ENCODE measurements at regions not wholly inside any gene's neighbourhood (a gene's known extent, or its start where the extent isn't known, plus 50 kb on each side); places are given as distances from the start of the nearest gene placed in this dataset.

GRCh38 chr5:104352954-104353353 lies 790.4 kb upstream of the NUDT12 start:
- H3K9ac ChIP-seq (ENCODE audit: low read depth in 1 of 2, low read length in 2 of 2): no peak overlapping the region
- no peak for DNase-seq (ENCODE audit: low spot score)
- no peaks in the 10 kb centered on the region for H3K36me3 ChIP-seq (ENCODE audit: control insufficient read depth in 4 of 4, insufficient read depth in 3 of 4, low read depth in 1 of 4, low read length in 3 of 4)
- WGBS: 82% methylated on average over 1 of the region's 1 CpG
- no peak overlapping the region for H3K27ac ChIP-seq (ENCODE audit: low read depth in 1 of 2, low read length in 2 of 2)
- TF ChIP-seq, protein P1, sequence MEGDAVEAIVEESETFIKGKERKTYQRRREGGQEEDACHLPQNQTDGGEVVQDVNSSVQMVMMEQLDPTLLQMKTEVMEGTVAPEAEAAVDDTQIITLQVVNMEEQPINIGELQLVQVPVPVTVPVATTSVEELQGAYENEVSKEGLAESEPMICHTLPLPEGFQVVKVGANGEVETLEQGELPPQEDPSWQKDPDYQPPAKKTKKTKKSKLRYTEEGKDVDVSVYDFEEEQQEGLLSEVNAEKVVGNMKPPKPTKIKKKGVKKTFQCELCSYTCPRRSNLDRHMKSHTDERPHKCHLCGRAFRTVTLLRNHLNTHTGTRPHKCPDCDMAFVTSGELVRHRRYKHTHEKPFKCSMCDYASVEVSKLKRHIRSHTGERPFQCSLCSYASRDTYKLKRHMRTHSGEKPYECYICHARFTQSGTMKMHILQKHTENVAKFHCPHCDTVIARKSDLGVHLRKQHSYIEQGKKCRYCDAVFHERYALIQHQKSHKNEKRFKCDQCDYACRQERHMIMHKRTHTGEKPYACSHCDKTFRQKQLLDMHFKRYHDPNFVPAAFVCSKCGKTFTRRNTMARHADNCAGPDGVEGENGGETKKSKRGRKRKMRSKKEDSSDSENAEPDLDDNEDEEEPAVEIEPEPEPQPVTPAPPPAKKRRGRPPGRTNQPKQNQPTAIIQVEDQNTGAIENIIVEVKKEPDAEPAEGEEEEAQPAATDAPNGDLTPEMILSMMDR (IDR thresholded peaks at IDR 0.05; ENCODE audit: low read depth, low read length, missing input control): no peak
- TF ChIP-seq, protein P2, sequence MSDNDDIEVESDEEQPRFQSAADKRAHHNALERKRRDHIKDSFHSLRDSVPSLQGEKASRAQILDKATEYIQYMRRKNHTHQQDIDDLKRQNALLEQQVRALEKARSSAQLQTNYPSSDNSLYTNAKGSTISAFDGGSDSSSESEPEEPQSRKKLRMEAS (IDR thresholded peaks at IDR 0.05): no peak
- TF ChIP-seq TAF1 (conservative IDR thresholded peaks at IDR 0.05) (no peak), GABPA (IDR thresholded peaks at IDR 0.05 in 1 of 2, conservative IDR thresholded peaks at IDR 0.05 in 1 of 2) (no peak), YY1 (IDR thresholded peaks at IDR 0.05) (no peak), SP1 (IDR thresholded peaks at IDR 0.05) (no peak), FOXA1 (IDR thresholded peaks at IDR 0.05) (no peak), EGR1 (IDR thresholded peaks at IDR 0.05; ENCODE audit: low read depth in 2 of 2) (no peak), REST (IDR thresholded peaks at IDR 0.05) (no peak), NR2F2 (IDR thresholded peaks at IDR 0.05) (no peak), RAD21 (IDR thresholded peaks at IDR 0.05) (no peak), FOXA2 (IDR thresholded peaks at IDR 0.05) (no peak)
- TF ChIP-seq, protein P3, sequence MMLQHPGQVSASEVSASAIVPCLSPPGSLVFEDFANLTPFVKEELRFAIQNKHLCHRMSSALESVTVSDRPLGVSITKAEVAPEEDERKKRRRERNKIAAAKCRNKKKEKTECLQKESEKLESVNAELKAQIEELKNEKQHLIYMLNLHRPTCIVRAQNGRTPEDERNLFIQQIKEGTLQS (IDR thresholded peaks at IDR 0.05): no peak
- H3K4me1 ChIP-seq (ENCODE audit: control insufficient read depth in 4 of 4, insufficient read depth in 4 of 4, low read length in 3 of 4): no peaks in the 10 kb centered on the region
- H3K4me3 ChIP-seq (ENCODE audit: low read depth in 1 of 3, low read length in 3 of 3): no peak overlapping the region
- no peaks in the 10 kb centered on the region for H3K27me3 ChIP-seq (ENCODE audit: control insufficient read depth in 4 of 4, insufficient read depth in 4 of 4, low read length in 3 of 4)
- no peaks in the 10 kb centered on the region for H3K9me3 ChIP-seq (ENCODE audit: control insufficient read depth in 4 of 4, low read length in 3 of 4)

DNA sequence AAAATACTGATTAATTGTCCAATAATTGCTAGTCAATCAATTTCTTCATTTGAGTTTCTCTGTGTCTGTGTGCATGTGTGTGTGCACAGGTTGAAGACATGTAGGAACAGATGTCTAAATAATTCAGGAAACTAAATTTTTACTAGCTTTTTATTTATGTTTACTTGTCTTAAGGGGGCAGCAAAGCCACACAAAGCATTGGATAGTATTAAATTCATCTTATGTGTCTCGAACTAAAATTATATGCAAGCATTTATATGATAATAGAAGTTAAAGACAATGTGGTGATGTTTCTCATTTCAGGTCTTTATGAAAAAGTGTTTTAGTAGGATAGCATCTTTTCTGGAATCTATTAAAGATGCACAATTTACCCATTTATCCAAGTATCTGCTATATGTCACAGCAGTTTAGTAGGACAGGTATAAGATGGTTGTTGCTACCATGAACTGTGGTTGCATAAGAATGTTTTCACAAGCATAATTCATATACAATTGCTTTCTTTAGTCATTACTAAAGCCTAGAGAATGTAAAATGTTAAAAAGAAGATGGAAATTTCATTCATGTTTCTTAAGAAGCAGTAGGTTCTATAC lies 784.6 kb upstream of the NUDT12 start:
- WGBS: 38% methylated on average over 1 of the region's 1 CpG
- Histone ChIP-seq H3K27ac (ENCODE audit: low read depth in 1 of 2, low read length in 2 of 2) (no peak overlapping the region), H3K4me1 (ENCODE audit: control insufficient read depth in 4 of 4, insufficient read depth in 4 of 4, low read length in 3 of 4) (no peaks in the 10 kb centered on the region), H3K36me3 (ENCODE audit: control insufficient read depth in 4 of 4, insufficient read depth in 3 of 4, low read depth in 1 of 4, low read length in 3 of 4) (no peaks in the 10 kb centered on the region), H3K27me3 (ENCODE audit: control insufficient read depth in 4 of 4, insufficient read depth in 4 of 4, low read length in 3 of 4) (no peaks in the 10 kb centered on the region), H3K4me3 (ENCODE audit: low read depth in 1 of 3, low read length in 3 of 3) (no peak overlapping the region), H3K9ac (ENCODE audit: low read depth in 1 of 2, low read length in 2 of 2) (no peak overlapping the region), H3K9me3 (ENCODE audit: control insufficient read depth in 4 of 4, low read length in 3 of 4) (no peaks in the 10 kb centered on the region)
- DNase-seq (ENCODE audit: low spot score): no peak
- TF ChIP-seq JUND (IDR thresholded peaks at IDR 0.05) (no peak), RAD21 (IDR thresholded peaks at IDR 0.05) (peak; percentile 9 to 40), HNF4A (conservative IDR thresholded peaks at IDR 0.05) (no peak), HNF4G (IDR thresholded peaks at IDR 0.05) (no peak), TAF1 (conservative IDR thresholded peaks at IDR 0.05) (no peak)

Measured in liver (tissue), 8 donors.